ENCODE measurements at regions not wholly inside any gene's neighbourhood (a gene's known extent, or its start where the extent isn't known, plus 50 kb on each side); places are given as distances from the start of the nearest gene placed in this dataset.
"Not testable (repeated sequence)": the region's sequence is repeated elsewhere in the genome, so short reads cannot be mapped to it uniquely, and the experiment has no call there.

DNA sequence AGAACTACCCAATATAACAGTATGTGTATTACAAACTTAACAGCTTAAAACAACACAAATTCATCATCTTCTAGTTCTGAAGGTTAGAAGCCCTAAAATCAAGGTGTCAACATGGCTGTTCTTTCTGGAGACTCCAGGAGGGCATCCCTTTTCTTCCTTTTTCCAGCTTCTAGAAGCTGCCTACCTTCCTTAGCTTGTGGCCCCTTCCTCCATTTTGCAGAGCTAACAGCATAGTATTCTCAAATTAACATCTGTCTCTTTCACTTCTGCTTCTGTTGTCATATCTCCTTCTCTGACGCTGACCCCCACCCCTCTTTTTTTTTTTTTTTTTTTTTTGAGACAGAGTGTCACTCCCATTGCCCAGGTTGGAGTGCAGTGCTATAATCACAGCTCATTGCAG lies 52.8 kb upstream of the AKIRIN2 start:
- TF ChIP-seq, protein P1, sequence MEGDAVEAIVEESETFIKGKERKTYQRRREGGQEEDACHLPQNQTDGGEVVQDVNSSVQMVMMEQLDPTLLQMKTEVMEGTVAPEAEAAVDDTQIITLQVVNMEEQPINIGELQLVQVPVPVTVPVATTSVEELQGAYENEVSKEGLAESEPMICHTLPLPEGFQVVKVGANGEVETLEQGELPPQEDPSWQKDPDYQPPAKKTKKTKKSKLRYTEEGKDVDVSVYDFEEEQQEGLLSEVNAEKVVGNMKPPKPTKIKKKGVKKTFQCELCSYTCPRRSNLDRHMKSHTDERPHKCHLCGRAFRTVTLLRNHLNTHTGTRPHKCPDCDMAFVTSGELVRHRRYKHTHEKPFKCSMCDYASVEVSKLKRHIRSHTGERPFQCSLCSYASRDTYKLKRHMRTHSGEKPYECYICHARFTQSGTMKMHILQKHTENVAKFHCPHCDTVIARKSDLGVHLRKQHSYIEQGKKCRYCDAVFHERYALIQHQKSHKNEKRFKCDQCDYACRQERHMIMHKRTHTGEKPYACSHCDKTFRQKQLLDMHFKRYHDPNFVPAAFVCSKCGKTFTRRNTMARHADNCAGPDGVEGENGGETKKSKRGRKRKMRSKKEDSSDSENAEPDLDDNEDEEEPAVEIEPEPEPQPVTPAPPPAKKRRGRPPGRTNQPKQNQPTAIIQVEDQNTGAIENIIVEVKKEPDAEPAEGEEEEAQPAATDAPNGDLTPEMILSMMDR (IDR thresholded peaks at IDR 0.05), result no peak
- Histone ChIP-seq H3K27ac (no peak overlapping the region), H3K36me3 (no peaks in the 10 kb centered on the region), H3K4me1 (no peaks in the 10 kb centered on the region), H3K27me3 (no peaks in the 10 kb centered on the region), H3K4me3 (no peak overlapping the region), H3K9me3 (no peaks in the 10 kb centered on the region)
- ATAC-seq (peak in 1 of 4 donors; percentile 24), FAIRE-seq (no peak), DNase-seq (no peak)
- intact Hi-C loops (cut with DNase I), result no loop called here
- WGBS, 2 donors, result 65 to 100% methylated on average over 1 of the region's 1 CpG

GRCh38 chr6:87753131-87753685 lies 51.2 kb upstream of the AKIRIN2 start:
- intact Hi-C loops (cut with DNase I), result no loop called here
- WGBS, 2 donors, result 58 to 60% methylated on average over 4 of the region's 4 CpGs
- Histone ChIP-seq H3K9me3 (no peaks in the 10 kb centered on the region), H3K36me3 (no peaks in the 10 kb centered on the region), H3K27me3 (no peaks in the 10 kb centered on the region), H3K27ac (no peak overlapping the region), H3K4me1 (no peaks in the 10 kb centered on the region), H3K4me3 (no peak overlapping the region)
- no peak for DNase-seq
- ATAC-seq, result no peak
- FAIRE-seq, result no peak
- TF ChIP-seq, protein P1 (IDR thresholded peaks at IDR 0.05), result no peak

- WGBS, 2 donors, result 90 to 91% methylated on average over 11 of the region's 11 CpGs
- FAIRE-seq; H3K27me3 ChIP-seq; ATAC-seq; H3K27ac ChIP-seq; intact Hi-C loops (cut with DNase I); H3K9me3 ChIP-seq; H3K4me1 ChIP-seq; DNase-seq; H3K36me3 ChIP-seq; H3K4me3 ChIP-seq: not testable (repeated sequence)
These were observed 50.5 kb upstream of the AKIRIN2 start for GRCh38 chr6:87752503-87752902.
